Motor neuron (in vitro differentiated cells): ENCODE measurements at regions not wholly inside any gene's neighbourhood (a gene's known extent, or its start where the extent isn't known, plus 50 kb on each side); places are given as distances from the start of the nearest gene placed in this dataset.

Experiments used
- ATAC-seq, 8 experiments: fragments of 200-7000 bp; cut with Tn5 transposase; replicated peaks in 6 of 8; 2 replicates each; pipeline ENCODE4 v1.8.0; 2021; ENCODE audit warnings: mild to moderate bottlenecking in 8 of 8, moderate library complexity in 8 of 8
- H3K27ac ChIP-seq, 2 donors: fragments of 250-450 bp; sonication (Bioruptor Pico); 2 replicates each; pipeline ENCODE4 v1.9.0; 2021; ENCODE audit warnings: antibody characterized with exemption in 2 of 2, mild to moderate bottlenecking in 2 of 2, moderate library complexity in 1 of 2
- H3K4me1 ChIP-seq, 2 donors: fragments of 250-450 bp; sonication (Bioruptor Pico); replicated peaks in 1 of 2; 2 replicates each; pipeline ENCODE4 v1.6.1; 2021; ENCODE audit warnings: antibody characterized with exemption in 2 of 2, mild to moderate bottlenecking in 2 of 2, moderate library complexity in 1 of 2
- H3K4me3 ChIP-seq, 5 donors: fragments of 250-450 bp; sonication (Bioruptor Pico); 2 replicates each; pipeline ENCODE4 v1.9.0; 2021; ENCODE audit warnings: antibody characterized with exemption in 5 of 5, mild to moderate bottlenecking in 5 of 5, moderate library complexity in 4 of 5
- WGBS, 10 experiments: fragments of 450-650 bp; shearing (Covaris generic); methylation state at CpG; one replicate each; pipeline ENCODE4 v1.0.0; 2022; 5-methylcytosine and 5-hydroxymethylcytosine counted together
- in situ Hi-C, 9 experiments: fragments of 400-800 bp; cut with MboI; loops; one replicate each; pipeline ENCODE4 v1.15.0; 2021; ENCODE audit warnings: low sequenced_read_pairs in 9 of 9, low pct_unique_long_range_greater_than_20kb in 2 of 9; ENCODE audit not compliant: unreplicated experiment in 9 of 9

DNA sequence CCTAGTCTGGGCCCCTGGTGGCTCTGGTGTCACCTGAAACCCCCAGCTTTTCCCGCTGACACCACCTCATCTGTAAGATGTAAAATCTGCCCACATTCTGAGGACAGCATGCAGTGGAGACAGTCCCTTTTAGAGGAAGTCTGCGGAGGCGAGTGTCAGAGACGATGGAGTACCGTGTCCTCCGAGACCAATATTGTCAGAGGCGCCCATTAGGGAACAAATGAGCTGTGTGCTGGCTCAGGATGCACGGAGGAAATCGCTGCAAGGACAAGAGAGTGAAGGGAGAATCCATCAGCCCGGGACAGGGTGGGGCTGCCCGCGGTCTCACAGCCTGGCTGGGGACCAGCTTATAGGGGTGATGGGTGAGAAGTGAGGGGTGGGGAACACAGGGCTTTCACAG is 214.8 kb downstream of the MATN1 start:
- in situ Hi-C loops, result no loop called here
- peak in 5 of 8 experiments; percentile 72 to 90 (median 78) for ATAC-seq
- no peak overlapping the region for H3K4me3 ChIP-seq
- H3K27ac ChIP-seq, result peak overlapping the region in 1 of 2 donors; percentile 6
- peaks cover 31 to 32% of the 10 kb centered on the region in 2 donors for H3K4me1 ChIP-seq
- 44 to 80% (median 60%) methylated on average over 1 to 11 of the region's 12 CpGs; no CpG with 5 or more reads in 5 of the 10 experiments for WGBS, 10 experiments

DNA sequence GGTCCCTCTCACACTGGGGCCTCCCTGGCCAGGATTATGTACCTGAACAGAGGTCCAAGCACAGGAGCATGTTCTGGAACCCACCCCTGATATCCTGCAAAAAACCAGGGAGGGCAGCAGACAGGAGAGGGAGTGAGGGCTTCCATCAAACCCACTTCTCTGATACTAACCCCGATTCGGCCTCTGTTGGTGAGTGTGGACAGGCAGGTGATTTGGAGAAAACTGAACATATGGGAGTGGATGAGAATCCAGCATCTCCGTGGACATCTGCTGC is 215.3 kb downstream of the MATN1 start:
- WGBS, 10 experiments, result 40 to 85% (median 60%) methylated on average over 1 to 3 of the region's 3 CpGs; no CpG with 5 or more reads in 6 of the 10 experiments
- Histone ChIP-seq H3K4me1 (peaks cover 31 to 32% of the 10 kb centered on the region in 2 donors), H3K4me3 (no peak overlapping the region), H3K27ac (peak overlapping the region in 1 of 2 donors; percentile 11)
- no peak for ATAC-seq
- in situ Hi-C loops, result no loop called here

DNA sequence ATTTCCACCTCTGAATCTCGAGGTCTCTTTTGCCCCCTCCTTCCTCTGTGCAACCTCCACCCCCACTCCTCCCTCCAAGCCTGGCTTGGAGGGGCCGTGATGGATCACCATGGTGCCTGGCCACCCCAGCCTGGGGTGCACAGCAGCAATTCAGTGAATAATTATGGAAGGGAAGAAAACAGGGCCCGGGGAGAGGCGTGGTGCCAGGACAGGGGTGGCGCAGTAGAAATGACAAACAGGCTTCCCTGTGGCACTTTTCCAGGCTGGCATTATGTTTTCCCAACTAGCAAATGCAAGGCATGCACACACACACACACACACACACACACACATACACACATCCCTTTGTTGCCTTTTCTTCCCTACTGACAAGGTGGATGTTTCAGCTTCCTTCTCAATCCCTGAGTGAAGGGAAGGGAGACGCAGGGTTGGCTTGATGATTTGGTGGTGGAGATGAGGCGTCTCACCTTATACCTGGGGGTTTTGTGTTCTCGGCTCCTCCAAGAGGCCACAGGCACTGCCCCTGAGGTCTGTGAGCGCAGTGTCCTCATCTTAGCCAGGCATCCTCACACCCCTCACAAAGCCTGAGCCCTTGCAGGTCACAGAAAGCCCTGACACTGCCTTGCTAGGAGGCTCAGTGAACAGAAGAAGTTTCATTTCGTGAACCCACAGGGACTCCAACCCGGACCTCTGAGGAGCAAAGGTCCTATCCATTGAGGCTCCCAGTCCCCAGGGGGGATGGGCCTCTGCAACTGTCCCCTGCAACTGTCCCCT is 215.8 kb downstream of the MATN1 start:
- Histone ChIP-seq H3K4me3 (no peak overlapping the region), H3K4me1 (peaks cover 31 to 32% of the 10 kb centered on the region in 2 donors), H3K27ac (peak overlapping the region in 1 of 2 donors; percentile 11)
- in situ Hi-C loops, result no loop called here
- peak in 3 of 8 experiments; percentile 8 to 21 (median 12) for ATAC-seq
- 64 to 100% (median 76%) methylated on average over 1 to 7 of the region's 11 CpGs; no CpG with 5 or more reads in 5 of the 10 experiments for WGBS, 10 experiments

DNA sequence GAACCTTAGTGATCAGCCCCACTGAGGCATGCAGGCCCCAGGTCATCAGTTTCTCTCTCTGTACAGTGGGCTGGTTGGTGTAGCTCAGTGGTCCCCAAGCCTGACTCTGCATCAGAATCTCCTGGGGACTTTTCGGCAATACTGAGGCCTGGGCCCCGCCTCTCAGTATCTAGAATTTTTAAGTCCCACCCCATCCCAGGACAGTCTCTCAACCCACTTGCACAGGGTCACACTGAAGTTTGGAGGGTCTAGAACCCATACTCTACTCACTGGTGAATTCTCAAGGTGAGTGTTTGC is 216.4 kb downstream of the MATN1 start:
- Histone ChIP-seq H3K4me1 (peaks cover 31 to 32% of the 10 kb centered on the region in 2 donors), H3K27ac (no peak overlapping the region), H3K4me3 (no peak overlapping the region)
- WGBS, 10 experiments, result 93 to 100% (median 97%) methylated on average over 1 to 2 of the region's 2 CpGs; no CpG with 5 or more reads in 6 of the 10 experiments
- no peak for ATAC-seq
- in situ Hi-C loops, result no loop called here

GRCh38 chr1:30506291-30507015 is 216.9 kb downstream of the MATN1 start:
- in situ Hi-C loops, result no loop called here
- peak in 5 of 8 experiments; percentile 63 to 74 (median 71) for ATAC-seq
- Histone ChIP-seq H3K27ac (peak overlapping the region in 1 of 2 donors; percentile 16), H3K4me1 (peaks cover 31 to 32% of the 10 kb centered on the region in 2 donors), H3K4me3 (no peak overlapping the region)
- WGBS, 10 experiments, result 20 to 100% (median 63%) methylated on average over 1 to 5 of the region's 10 CpGs; no CpG with 5 or more reads in 5 of the 10 experiments

- no peak overlapping the region for H3K4me3 ChIP-seq
- peak in 1 of 8 experiments; percentile 4 for ATAC-seq
- peaks cover 31 to 32% of the 10 kb centered on the region in 2 donors for H3K4me1 ChIP-seq
- in situ Hi-C loops, result no loop called here
- H3K27ac ChIP-seq, result peak overlapping the region in 1 of 2 donors; percentile 16
- 40 to 85% (median 65%) methylated on average over 1 to 6 of the region's 7 CpGs; no CpG with 5 or more reads in 2 of the 10 experiments for WGBS, 10 experiments
These were observed 217.5 kb downstream of the MATN1 start for GRCh38 chr1:30505853-30506252.

DNA sequence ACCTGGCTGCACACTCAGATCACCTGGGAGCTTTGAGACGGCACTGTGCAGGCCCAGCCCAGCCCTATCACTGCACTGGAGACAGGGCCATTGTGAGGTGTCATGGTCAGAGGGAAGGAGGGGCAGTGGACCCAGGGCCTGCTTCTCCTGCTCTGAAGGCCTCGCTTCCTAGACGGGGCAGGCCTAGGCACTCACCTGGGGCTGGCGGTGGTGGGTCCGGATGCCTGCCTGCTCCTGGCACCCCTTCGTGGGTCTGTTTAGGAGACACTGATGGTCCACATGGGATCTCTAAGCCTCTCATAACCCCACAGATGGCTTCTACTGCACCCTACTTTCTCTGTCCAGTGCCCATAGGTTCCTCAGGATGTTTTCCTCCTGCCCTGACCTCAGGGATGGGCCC is 230.9 kb downstream of the MATN1 start:
- in situ Hi-C loops, result no loop called here
- WGBS, 10 experiments, result 0 to 80% (median 68%) methylated on average over 1 to 4 of the region's 6 CpGs; no CpG with 5 or more reads in 1 of the 10 experiments
- Histone ChIP-seq H3K4me1 (no peaks in the 10 kb centered on the region), H3K27ac (no peak overlapping the region), H3K4me3 (no peak overlapping the region)
- no peak for ATAC-seq

- Histone ChIP-seq H3K4me1 (no peaks in the 10 kb centered on the region), H3K4me3 (no peak overlapping the region), H3K27ac (no peak overlapping the region)
- no peak for ATAC-seq
- in situ Hi-C loops, result no loop called here
- WGBS, 10 experiments, result 30 to 82% (median 60%) methylated on average over 1 to 2 of the region's 4 CpGs; no CpG with 5 or more reads in 7 of the 10 experiments
These were observed 231.6 kb downstream of the MATN1 start for GRCh38 chr1:30491831-30492230.

GRCh38 chr1:30490554-30491053 is 232.8 kb downstream of the MATN1 start:
- in situ Hi-C loops, result no loop called here
- ATAC-seq, result no peak
- H3K4me1 ChIP-seq, result no peaks in the 10 kb centered on the region
- no peak overlapping the region for H3K27ac ChIP-seq
- WGBS, 10 experiments, result 0 to 64% (median 38%) methylated on average over 2 to 3 of the region's 3 CpGs; no CpG with 5 or more reads in 7 of the 10 experiments
- H3K4me3 ChIP-seq, result no peak overlapping the region

GRCh38 chr1:30489737-30490389 is 233.5 kb downstream of the MATN1 start:
- in situ Hi-C loops, result no loop called here
- no peak overlapping the region for H3K27ac ChIP-seq
- H3K4me3 ChIP-seq, result no peak overlapping the region
- ATAC-seq, result no peak
- H3K4me1 ChIP-seq, result no peaks in the 10 kb centered on the region
- 34 to 83% (median 61%) methylated on average over 1 to 3 of the region's 3 CpGs; no CpG with 5 or more reads in 2 of the 10 experiments for WGBS, 10 experiments

DNA sequence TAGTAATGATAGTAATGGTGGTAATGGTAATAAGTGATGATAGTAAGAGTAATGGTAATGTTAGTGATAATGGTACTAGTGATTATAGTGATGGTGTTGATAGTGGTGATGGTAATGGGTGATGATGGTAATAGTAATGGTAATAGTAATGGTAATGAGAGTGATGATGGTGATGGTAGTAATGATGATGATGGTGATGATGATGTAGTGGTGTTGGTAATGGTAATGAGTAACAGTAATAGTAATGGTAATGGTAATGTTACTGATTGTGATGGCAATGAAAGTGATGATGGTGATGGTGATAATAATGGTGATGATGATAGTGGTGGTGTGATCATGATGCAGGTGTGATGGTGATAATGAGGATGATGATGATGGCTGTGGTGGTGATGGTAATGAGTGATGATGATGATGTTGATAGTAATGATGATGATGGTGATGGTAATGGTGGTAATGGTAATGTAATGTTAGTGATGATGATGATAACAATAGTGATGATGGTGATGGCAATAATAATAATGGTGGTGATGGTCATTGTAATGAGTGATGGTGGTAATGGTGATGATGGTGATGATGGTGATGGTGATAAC is 235.0 kb downstream of the MATN1 start:
- Histone ChIP-seq H3K27ac (no peak overlapping the region), H3K4me3 (no peak overlapping the region), H3K4me1 (no peaks in the 10 kb centered on the region)
- in situ Hi-C loops, result no loop called here
- no peak for ATAC-seq

- Histone ChIP-seq H3K27ac (no peak overlapping the region), H3K4me1 (no peaks in the 10 kb centered on the region), H3K4me3 (no peak overlapping the region)
- ATAC-seq, result no peak
- in situ Hi-C loops, result no loop called here
- WGBS, 10 experiments, result 0 to 78% (median 68%) methylated on average over 1 to 4 of the region's 4 CpGs; no CpG with 5 or more reads in 3 of the 10 experiments
These were observed 236.3 kb downstream of the MATN1 start for GRCh38 chr1:30487042-30487441.

DNA sequence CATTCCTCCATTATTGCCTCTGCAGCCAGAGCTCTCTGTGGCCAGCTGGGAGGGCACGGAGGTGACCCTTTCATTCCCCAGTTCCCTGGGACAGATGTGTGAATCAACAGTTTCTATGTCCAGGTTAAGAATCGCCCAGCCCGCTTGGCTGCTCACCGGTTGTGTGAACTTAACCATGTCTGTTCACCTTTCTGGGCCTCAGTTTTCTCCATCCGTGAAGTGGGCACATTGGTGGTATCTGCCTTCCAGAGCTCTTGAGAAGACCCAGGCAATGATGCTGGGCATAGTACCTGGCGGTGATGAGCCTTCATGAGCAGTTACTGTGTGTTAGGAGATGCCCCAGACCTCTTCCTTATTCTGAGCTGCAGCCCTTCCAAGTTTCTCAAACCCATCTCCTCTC is 238.3 kb downstream of the MATN1 start:
- H3K4me3 ChIP-seq, result no peak overlapping the region
- H3K4me1 ChIP-seq, result no peaks in the 10 kb centered on the region
- ATAC-seq, result no peak
- WGBS, 10 experiments, result 80 to 92% (median 86%) methylated on average over 1 to 6 of the region's 6 CpGs; no CpG with 5 or more reads in 5 of the 10 experiments
- H3K27ac ChIP-seq, result no peak overlapping the region
- in situ Hi-C loops, result no loop called here
